ENCODE measurements at regions not wholly inside any gene's neighbourhood (a gene's known extent, or its start where the extent isn't known, plus 50 kb on each side); places are given as distances from the start of the nearest gene placed in this dataset.

DNA sequence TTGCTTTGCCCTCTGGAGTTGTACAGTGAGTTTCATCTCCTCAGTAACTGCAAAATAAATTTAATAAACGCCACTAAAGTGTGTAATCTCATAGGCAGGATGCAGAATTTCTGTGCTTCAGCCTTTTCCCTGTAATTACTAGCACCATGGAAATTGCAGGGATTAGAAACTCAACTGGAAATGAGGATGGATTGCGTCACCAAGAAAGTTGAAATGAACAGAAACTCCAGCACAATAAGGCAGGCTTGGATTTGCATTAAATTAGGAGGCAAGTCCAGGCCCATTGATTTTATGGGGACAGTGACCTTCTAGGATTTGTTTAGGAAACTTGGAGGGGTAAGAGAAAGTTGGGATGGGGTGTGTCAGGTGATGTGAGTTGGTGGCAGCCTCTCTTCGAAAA, 197.5 kb downstream of the PTPRU start:
- TF ChIP-seq, protein P1, sequence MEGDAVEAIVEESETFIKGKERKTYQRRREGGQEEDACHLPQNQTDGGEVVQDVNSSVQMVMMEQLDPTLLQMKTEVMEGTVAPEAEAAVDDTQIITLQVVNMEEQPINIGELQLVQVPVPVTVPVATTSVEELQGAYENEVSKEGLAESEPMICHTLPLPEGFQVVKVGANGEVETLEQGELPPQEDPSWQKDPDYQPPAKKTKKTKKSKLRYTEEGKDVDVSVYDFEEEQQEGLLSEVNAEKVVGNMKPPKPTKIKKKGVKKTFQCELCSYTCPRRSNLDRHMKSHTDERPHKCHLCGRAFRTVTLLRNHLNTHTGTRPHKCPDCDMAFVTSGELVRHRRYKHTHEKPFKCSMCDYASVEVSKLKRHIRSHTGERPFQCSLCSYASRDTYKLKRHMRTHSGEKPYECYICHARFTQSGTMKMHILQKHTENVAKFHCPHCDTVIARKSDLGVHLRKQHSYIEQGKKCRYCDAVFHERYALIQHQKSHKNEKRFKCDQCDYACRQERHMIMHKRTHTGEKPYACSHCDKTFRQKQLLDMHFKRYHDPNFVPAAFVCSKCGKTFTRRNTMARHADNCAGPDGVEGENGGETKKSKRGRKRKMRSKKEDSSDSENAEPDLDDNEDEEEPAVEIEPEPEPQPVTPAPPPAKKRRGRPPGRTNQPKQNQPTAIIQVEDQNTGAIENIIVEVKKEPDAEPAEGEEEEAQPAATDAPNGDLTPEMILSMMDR (IDR thresholded peaks at IDR 0.05; ENCODE audit: low read depth, low read length, poor library complexity, severe bottlenecking), result no peak
- TF ChIP-seq EZH2phosphoT487 (IDR thresholded peaks at IDR 0.05; ENCODE audit: borderline replicate concordance, low read length), result no peak
